Caki2 (cell line): ENCODE measurements at regions not wholly inside any gene's neighbourhood (a gene's known extent, or its start where the extent isn't known, plus 50 kb on each side); places are given as distances from the start of the nearest gene placed in this dataset.
"Not testable (repeated sequence)": the region's sequence is repeated elsewhere in the genome, so short reads cannot be mapped to it uniquely, and the experiment has no call there.

Experiments
- DNase-seq: peaks from one replicate; pipeline ENCODE4 v3.0.0-alpha.2; 2015; ENCODE audit warnings: low read depth
- in situ Hi-C: cut with HindIII; loops from 2 replicates; pipeline ENCODE4 v1.10.0; 2016; ENCODE audit warnings: low sequenced_read_pairs, low pct_unique_long_range_greater_than_20kb, mixed read lengths

DNA sequence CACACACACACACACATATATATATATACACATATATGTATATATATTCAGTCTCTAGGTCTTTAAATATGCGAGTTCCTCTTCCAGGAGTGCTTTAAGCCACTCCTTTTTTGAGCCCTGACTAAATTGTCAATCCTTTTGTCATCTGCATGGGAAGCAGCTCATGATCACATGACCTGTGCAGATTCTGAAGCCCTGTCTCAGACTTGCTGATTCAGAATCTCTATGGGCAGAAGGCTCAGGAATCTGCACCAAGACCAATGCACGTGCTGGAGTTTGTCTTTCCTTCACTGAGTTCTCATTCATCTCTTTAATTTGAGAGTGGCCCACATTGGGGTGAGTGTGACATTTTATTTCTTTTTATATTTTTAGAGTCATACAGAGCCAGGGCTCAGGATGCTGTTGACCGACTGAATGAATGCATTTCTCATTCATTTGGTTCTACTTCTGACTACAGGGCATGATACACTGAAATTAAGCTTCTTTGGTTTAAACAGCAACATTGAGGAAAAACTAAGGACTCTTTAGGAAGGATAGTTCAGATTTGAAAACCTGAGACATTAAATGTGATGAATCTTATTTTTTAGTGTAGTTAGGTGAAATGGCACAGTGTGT is 307.5 kb downstream of the EDEM1 start:
- in situ Hi-C loops = no loop called here
- no peak for DNase-seq

DNA sequence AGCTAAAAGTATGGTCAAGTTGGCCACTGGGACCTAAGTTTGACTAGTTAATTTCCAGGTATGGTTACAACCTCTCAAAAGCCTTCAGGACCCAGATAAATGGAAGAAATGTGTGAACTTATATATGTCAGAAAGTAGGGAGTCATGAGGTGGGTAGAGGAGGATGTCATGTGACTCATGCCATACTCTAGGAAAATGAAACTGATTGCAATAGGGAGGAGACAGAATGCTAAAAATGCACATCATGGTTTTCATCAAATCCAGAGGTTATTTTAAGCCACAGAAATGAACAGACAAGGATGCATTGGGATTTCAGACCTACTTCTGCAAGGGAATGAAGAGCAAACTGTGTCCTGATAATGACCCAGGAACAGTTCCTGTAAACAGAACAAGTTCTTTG is 310.0 kb downstream of the EDEM1 start:
- in situ Hi-C loops = no loop called here
- DNase-seq = no peak

DNA sequence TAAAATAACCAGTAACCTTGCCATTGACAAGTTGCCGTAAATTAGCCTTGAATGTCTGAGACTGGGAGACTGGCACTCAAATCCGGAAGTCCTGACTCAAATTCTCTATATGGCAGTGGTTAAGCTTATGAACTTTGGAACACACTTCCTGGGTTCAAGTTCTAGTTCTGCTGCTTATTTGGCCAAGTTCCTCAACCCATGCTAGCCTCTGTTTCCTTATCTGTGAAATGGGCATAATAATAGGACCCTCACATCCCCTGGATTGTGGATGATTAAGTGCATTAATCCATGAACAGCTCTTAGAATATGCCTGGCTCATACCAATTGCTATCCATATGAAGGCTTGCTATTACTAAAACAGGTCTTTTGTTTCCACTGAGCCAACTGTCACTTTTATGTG is 311.5 kb downstream of the EDEM1 start:
- no peak for DNase-seq
- in situ Hi-C loops = no loop called here

DNA sequence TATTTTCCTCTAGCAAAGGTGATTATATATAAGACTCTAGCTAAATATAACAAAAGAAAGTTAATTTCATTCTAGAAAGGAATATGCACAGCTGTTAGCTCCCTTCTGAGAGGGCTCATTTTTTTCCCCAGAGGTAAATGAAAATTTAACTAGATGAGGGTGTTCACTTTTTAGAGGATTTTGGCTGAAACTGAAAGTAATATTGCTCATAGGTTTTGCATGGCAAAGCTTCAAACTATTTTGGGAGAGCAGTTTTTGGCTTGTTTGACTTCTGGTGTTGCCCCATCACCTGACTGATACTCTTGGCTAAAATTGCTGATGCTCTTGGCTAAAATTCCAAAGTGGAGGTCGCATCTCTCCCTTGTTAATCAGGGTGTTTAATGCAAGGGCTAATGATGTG is 311.9 kb downstream of the EDEM1 start:
- in situ Hi-C loops = no loop called here
- no peak for DNase-seq

DNA sequence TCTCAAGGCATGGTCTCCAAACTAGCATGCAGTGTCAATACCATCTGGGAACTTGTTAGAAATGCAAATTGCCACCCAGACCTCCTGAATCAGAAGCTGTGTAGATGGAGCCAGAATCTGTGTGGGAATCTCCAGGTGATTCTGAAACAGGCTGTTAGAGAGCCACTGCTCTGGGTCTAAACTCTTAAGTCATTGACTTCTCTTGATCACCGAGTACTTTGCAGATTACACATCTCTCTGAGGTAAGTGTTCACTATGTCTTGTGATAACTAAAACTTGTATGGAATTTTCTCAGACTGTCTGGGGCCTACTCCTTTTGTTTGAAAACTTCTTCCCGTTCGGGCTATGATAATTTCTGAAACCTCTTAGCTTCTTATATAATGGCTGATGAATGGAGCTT is 315.6 kb downstream of the EDEM1 start:
- no peak for DNase-seq
- in situ Hi-C loops = no loop called here

DNA sequence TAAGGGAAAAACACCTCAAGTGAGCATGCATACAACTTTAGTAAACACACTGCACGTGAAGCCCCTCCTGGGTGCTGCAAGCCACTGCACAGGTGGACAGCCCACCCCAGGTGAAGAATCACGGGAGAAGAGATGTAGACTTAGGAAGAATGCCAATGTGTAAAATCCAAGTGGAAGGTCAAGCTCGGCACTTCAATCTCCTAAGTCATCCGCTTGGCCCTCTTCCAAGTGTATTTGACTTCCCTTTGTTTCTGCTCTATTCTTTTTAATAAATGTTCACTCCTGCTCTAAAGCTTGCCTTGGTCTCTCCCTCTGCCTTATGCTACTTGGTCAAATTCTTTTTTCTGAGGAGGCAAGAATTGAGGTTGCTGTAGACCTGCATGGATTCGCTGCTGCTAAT is 316.6 kb downstream of the EDEM1 start:
- DNase-seq = no peak

DNA sequence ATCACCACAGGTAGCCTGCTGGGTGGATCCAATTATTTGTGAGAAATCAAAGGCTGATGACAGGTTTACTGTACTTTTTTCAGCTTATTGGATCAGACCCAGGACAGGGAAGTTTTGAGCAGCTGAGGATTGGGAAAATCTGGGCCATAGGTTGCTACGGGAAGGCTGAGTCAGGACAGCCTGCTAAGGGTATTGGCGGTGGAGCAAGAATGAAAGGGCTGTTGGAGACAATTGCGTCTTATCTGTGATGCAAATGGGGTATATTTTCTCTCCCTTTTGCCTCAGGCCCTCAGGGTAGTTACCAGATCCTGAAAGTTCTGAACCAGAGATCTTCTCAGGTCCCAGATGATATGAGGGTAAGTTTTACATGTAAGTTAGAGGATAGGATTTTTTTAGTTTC is 317.7 kb downstream of the EDEM1 start:
- no peak for DNase-seq
- in situ Hi-C loops = no loop called here

More for the DNA sequence above, 316.6 kb downstream of the EDEM1 start:
- in situ Hi-C loops = no loop called here

DNA sequence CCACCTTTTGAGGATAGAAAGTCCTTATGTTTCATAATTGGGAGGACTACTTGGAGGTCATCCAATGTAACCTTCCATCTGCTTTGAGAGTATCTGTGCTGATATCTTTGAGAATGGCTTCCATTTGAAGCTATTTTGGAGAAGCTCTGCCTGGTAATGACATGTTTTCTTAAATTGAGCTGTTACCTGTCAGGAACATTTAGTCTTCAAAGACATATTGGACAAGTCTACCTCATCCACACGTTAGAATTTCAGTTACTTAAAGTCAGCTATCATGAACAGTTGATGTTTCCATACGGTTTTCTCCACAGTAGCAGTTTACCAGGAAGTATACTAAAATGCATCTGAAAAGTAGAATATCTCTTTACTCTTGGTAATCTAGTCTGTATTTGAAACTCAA is 318.5 kb downstream of the EDEM1 start:
- in situ Hi-C loops = no loop called here
- no peak for DNase-seq

DNA sequence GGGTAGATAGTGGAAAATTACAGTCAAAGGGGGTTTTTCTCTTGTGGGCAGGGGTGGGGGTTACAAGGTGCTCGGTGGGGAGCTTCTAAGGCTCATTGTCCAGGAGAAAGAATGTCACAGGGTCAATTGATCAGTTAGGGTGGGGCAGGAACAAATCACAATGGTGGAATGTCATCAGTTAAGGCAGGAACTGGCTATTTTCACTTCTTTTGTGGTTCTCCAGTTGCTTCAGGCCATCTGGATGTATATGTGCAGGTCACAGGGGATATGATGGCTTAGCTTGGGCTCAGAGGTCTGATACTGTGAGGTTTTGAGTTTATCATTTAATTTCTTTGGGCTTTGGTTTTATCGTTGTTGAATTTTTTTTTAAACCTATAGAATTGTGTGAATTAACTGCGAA is 321.4 kb downstream of the EDEM1 start:
- in situ Hi-C loops, DNase-seq: not testable (repeated sequence)

DNA sequence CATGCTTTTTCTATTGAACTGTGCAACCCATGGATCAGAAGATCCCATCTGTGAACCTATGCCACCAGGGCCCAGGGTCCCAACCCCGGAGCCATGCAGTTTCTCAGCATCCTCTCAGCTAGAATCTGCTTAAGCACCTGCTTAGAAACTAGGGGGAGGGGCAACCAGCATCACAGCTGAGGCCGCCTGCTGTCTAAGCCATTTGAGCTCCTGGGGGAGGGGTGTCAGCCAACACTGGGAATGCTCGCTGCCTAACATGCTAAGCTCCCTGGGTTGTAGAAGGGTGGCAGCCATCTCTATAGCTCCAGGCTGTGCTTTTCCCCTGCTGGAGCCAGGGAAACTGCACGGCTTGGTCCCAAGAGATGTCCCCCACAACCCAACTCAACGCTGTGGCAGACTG is 322.8 kb downstream of the EDEM1 start:
- DNase-seq = no peak
- in situ Hi-C loops = no loop called here

DNA sequence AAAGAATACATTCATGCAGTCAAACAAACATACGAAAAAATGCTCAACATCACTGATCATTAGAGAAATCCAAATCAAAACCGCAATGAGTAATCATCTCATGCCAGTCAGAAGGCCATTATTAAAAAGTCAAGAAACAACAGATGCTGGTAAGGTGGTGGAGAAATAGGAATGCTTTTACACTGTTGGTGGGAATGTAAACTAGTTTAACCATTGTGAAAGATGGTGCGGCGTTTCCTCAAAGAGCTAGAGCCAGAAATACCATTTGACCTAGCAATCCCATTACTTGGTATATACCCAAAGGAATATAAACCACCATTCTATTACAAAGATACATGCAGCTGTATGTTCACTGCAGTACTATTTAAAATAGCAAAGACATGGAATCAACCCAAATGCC is 330.4 kb downstream of the EDEM1 start:
- in situ Hi-C loops = no loop called here
- no peak for DNase-seq

DNA sequence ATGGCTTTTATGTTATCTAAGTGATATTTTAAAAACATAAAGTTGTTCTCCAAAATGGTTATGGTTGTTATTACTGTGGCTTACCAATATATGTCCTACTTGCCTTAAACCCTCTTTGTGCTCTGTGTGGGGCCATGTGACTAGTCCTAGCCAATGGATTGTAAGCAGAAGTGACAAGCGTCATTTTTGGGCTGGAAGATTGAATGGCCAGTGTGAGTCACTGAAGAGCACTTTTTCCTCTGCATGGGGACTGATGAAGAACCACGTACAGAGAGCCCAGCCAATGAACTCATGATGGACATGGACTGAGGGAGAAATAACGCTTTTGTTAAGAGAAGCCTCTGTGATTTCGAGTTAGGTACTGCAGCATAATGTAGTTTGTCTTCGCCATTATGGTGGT is 332.7 kb downstream of the EDEM1 start:
- in situ Hi-C loops = no loop called here
- DNase-seq = no peak

DNA sequence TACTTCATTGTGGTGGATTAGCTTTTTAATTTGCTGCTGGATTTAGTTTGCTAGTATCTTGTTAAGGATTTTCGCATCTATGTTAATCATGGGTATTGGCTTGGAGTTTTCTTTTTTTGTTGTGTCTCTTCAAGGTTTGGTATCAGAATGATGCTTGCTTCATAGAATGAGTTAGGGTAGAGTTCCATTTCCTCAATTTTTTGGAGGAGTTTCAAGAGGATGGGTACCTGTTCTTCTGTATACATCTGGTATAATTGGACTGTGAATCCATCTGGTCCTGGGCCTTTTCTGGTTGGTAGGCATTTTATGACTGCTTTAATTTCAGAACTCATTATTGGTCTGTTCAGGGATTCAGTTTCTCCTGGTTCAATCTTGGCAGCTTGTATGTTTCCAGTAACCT is 335.6 kb downstream of the EDEM1 start:
- in situ Hi-C loops = no loop called here
- DNase-seq = no peak

DNA sequence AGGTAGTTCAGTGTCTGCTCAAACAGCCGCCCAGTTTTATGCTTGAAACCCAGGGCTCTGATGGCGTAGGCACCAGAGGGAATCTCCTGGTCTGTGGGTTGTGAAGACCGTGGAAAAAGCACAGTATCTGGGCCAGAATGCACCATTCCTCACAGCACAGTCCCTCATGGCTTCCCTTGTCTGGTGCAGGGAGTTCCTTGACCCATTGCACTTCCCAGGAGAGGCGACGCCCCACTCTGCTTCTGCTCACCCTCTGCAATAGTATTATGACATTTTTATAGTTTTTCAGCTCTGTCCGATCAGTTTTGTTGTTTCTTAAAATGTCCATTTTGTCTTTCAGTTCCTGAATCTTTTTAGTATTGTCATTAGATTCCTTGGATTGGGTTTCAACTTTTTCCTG is 343.5 kb downstream of the EDEM1 start:
- DNase-seq = no peak
- in situ Hi-C loops = no loop called here

DNA sequence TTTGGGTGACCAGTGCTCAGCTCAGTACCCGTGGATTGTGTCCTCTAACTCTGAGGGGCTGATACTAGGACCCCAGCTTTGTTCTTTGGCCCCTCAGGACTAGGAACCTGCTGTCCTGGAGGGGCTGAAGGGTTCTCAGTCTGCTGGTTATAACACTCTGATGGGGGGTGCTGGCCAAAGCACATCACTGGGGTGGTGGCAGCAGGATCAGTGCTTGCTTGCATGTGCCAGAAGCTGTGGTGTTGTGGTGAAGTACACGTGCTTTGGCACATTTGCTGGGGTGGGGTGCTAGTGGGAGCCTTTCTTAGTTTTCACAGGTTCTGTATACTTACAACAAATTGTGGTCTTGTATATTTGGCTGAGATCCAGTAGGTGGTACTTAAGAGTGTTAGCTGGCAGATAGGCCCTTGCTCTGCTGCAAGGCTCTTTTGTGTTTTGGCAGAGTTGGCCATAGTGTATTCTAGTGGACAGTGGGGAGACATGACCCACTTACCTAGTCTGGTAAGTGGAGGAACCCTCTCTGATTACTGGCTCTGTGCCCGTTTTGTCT is 344.3 kb downstream of the EDEM1 start:
- in situ Hi-C loops = no loop called here

DNA sequence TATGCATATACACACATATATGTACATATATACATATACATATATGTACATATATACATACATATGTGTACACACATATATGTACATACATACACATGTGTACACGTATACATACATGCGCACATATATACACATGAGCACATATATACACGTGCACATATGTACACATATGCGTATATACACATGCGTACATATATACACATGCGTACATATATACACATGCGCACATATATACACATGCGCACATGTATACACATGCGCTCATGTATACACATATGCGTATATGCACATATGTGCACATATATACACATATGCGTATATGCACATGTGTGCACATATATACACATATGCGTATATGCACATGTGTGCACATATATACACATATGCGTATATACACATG is 353.0 kb downstream of the EDEM1 start:
- in situ Hi-C loops = no loop called here

More for the DNA sequence above, 344.3 kb downstream of the EDEM1 start:
- DNase-seq = no peak

DNA sequence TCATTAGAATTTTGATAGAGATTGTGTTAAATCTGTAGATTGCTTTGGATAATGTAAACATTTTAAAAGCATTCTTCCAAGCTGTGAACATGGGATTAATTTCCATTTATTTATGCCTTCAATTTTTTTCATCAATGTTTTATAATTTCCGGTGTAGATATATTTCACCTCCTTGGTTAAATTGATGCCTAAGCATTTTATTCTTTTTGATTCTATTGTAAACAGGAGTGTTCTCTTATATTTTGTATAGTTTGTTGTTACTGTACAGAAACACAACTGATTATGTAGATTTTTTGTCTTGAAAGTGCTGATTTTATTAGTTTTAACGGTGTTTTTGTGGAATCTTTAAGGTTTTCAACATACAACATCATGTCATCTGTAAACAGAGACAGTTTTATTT is 355.0 kb downstream of the EDEM1 start:
- no peak for DNase-seq
- in situ Hi-C loops = no loop called here

More for the DNA sequence above, 353.0 kb downstream of the EDEM1 start:
- no peak for DNase-seq

DNA sequence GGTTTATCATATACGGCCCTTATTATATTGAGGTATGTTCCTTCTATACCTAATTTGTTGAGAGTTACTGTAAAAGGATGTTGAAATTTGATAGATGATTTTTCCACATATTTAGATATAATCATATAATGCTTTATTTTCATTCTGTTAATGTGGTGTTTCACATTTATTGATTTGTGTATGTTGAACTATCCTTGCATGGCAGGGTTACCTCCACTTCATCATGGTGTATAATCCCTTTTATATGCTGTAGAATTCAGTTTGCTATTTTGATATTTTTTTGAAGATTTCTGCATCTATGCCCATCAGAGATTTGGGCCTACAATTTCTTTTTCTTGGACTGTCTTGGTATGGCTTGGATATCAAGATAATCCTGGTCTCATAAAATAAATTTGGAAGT is 355.5 kb downstream of the EDEM1 start:
- in situ Hi-C loops = no loop called here
- DNase-seq = no peak

DNA sequence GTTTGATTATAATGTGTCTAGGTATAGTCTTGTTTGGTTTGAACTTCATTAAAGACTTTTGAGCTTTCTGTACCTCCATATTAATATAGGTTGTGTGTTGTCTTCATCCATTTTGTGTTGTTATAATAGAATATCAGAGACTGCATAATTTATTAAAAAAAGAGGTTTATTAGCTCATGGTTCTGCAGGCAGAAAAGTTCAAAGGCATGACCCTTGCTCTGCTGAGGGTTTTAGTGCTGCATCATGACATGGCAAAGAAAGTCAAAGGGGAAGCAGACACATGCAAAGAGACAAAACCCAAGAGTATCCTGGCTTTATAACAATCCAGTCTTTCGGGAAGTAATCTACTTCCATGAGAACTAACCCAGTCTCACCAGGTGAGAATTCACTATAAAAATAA is 358.2 kb downstream of the EDEM1 start:
- DNase-seq = no peak
- in situ Hi-C loops = no loop called here

DNA sequence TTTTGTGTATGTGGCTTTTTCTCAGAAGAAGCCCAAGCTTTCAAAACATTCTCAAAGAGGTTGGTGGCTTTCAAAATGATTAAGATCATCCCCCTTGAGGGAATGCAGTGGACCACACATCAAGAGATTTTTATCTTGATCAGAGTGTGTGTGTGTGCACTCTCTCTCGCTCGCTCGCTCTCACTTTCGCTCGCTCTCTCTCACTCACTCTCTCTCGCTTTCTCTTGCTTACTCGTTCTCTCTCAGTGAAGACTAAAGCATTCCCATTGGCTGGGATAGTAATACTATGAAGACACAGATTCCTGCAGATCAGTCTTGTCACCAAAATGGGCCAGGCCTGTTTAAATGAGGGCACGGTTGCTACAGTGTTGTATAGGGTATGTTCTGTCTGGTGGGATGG is 365.7 kb downstream of the EDEM1 start:
- DNase-seq = no peak
- in situ Hi-C loops = no loop called here
